Daoy (cell line): ENCODE measurements at regions not wholly inside any gene's neighbourhood (a gene's known extent, or its start where the extent isn't known, plus 50 kb on each side); places are given as distances from the start of the nearest gene placed in this dataset.

Source experiments
- DNase-seq: peaks from one replicate; pipeline ENCODE4 v3.0.0-alpha.2; 2015; ENCODE audit warnings: low read depth

- DNase-seq: no peak
Observed at GRCh38 chr1:59081795-59082194, 215.1 kb upstream of the FGGY start.

DNA sequence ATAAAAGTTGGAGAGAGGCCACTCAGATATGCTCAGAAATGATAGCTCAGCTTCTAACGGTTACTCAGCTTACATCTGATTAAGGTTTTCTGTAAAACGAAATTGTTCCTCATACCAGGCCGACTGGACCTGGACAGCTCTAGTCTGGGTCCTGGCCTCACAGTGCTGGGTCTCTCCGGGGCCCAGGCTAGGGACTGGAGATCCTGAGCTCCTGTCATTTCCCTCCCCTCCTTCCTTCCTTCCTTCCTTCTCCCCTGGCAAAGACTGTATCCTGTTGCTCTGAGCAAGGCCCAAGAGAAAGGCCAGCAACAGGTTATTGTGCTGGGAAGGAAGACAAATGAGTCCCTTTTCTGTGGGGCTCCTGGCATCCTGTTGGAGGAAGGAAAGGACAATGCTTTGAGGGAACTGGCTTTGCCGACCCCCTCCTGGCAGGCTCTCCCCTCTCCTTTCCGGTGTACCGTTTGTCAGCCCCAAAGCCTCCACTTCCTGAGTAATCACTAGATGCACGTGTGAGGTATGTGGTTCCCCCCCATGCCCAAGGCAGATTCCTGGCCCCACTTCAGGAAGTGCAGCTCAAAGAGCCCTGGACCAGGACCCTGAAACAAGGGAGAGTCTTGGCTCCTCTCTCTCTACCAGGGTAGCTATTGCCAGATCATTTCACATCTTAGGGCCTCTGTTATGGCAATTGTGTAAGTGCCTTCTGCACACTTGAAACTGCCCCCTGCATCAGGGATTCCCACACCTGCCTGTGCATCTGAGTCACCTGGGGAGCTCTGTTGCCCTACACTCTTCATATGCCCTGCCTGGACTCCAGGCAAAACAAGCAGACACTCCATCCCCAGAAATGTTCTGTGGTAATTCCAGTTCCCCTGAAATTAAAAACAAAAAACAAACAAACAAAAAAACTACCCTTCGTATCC is 212.7 kb upstream of the FGGY start:
- peak; percentile 81 for DNase-seq

DNA sequence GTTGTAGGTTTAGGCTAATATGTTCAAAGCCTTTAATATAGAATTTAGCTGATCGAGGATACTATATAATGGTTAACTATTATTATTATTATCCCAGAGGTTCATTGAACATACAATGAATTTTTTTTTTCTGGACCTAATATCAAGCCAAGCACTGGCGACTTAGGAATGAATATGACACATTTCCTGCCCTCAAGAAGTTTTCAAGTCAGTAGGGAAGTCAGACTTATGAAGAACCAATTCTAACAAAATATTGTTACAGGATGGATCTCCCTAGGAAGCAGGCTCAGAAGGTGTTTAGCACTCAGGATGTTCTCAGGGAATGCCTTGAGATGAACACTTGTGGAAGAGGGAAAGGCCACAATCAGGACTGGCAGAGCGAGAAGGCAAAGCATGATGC is 211.8 kb upstream of the FGGY start:
- DNase-seq: no peak

GRCh38 chr1:59089036-59089798 is 207.7 kb upstream of the FGGY start:
- DNase-seq: no peak

- DNase-seq: no peak
Observed at GRCh38 chr1:59089922-59090457, 206.9 kb upstream of the FGGY start.

- no peak for DNase-seq
Observed at GRCh38 chr1:59092126-59092525, 204.8 kb upstream of the FGGY start.

- DNase-seq: no peak
Observed at GRCh38 chr1:59094001-59094400, 202.9 kb upstream of the FGGY start.

DNA sequence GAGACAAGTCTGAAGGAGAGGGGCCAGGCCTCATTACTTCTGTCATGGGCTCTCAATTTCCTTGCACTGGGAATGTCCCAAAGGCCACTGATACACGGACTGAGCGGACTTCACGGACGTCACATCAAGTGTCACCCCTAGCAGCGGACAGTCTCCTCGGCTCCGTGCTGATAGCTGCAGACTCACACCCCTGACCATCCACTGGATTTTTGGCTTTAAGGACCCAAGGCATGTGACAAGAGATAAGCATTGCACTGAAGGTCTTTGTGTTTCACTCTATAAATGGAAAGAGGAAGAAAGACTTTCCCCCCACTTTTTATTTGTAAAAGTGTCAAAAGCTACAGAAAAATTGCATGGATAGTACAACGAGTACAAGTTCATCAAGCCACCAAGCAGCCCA is 200.4 kb upstream of the FGGY start:
- no peak for DNase-seq

DNA sequence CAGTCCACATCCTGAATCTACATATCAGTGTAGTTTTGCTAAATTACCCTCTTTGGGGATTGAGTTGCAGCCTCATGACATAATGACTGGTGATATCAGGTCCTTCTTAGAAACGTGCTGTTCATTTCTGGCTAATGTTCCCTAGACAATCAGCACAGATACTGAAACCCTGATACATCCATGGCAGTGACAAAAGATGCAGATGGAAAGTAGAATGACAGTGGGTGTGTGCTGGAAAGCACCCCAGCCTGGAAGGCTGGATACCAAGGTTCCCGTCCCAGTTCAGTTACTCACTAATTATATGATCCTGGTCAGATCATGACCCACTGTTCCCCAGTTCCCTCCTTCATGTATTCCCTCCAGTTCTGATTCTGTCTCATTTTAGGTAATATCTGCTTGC is 198.2 kb upstream of the FGGY start:
- DNase-seq: no peak

DNA sequence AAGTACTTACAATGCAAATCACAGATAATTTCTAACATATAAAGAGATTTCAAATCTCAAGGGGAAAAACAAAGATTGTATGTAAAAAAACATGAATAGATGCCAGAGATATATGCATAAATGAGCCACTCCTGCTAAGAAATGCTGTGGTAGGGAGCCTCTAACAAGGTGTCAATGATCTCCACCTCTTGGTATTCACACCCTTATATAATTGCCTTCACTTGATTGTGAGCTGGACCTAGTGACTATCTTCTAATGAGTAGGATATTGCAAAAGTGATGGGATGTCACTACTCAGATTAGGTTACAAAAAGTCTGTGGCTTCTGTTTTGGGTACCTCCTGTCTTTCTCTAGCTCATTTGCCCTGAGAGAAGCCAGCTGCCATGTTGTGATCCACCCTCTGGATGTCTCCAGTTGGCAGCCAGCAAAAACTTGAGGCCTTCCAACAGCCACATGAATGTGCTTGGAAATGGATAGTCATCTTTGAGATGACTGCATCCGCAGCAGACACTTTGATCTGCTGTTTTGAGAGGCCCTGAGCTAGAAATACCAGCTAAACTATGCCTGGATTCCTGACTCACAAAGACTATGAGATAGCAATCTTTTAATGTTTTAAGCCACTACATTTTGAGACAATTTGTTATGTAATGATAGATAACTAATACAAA is 196.1 kb upstream of the FGGY start:
- no peak for DNase-seq

GRCh38 chr1:59101518-59101917 is 195.4 kb upstream of the FGGY start:
- DNase-seq: no peak

GRCh38 chr1:59103457-59103856 is 193.4 kb upstream of the FGGY start:
- DNase-seq: no peak

GRCh38 chr1:59104191-59104760 is 192.6 kb upstream of the FGGY start:
- DNase-seq: no peak

DNA sequence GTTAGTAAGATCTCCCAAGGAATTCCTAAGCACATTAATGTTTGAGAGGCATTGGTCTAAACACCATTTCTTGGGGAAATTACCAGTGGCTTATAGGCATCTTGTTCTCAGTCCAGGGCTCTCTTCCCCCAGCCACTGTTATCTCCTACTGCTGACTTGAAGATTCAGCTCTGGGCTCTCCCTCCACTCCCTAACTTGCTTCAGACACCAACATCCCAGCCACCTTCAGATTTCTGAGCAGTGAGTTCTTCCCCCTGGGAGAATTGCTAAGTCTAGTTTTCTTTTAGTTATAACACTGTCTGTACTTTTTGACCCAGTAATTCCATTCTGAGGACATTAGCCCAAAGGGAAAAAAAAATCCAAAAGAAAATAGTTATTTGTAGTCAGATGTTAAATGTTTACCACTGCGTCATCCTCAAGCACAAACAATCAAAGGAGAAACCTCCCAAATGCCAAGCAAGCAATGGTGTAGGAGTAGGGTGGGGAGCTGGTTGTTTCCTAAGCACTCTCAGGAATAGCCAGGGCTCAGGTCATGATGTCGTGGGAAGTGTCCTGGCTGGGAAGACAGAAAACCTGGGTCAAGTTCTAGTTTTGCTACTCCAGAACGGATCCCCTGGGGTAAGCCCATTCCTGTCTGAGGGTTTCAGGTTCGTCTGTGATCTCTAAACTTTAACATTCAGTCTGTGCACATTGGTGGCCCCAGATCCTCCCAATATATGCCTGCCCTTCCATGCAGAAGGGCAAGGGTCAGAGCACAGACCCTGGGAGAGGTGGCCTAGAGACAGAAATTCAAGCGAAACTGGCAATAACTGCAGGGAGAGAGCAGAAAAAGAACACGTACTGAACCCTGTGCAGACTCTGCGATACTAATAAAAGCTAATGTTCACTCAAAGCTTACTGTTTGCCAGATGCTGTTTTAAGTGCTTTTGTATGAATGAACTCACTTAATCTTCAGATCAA is 191.1 kb upstream of the FGGY start:
- DNase-seq: no peak

DNA sequence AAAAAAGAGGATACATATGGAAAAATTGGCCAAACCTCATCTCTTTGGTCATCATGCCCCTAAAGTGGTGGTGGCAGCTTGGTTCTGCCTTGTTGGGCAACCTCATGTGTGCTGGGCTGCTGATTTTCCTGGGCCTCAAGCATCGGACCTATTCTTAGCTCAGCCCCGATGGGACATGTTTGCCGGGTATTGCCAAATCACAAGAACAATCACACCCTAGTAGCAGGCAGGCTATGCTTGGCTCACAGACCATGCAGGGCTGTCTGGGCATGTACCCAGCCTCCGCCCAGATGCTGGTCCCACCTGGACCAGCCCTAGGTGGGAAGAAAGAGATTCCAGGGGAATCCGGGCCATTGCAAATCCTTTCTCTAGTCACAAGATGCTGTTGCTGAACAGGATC is 189.4 kb upstream of the FGGY start:
- DNase-seq: no peak

GRCh38 chr1:59107916-59108315 is 189.0 kb upstream of the FGGY start:
- DNase-seq: no peak

- no peak for DNase-seq
Observed at GRCh38 chr1:59108481-59109317, 188.2 kb upstream of the FGGY start.

DNA sequence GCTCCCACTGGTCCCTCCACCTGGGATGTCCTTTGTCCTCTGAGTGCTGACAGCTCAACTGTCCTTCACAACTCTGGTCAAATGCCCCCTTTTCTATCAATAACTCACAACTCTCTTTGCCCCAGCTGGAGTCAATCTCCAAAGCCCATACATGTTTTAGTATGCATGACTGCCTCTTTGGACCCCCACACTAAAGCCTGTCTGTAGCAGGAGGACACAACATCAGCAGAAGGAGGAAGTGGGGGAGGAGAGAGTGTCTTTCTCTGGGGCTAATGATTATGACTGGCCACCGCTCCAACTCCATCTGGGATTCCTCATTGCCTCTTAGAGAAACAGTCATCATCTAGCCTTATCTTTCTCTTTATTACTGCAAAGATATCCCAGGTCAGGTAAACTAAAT is 186.6 kb upstream of the FGGY start:
- DNase-seq: no peak

- no peak for DNase-seq
Observed at GRCh38 chr1:59113876-59114457, 182.9 kb upstream of the FGGY start.
